Retinal pigment epithelial cell (primary cell): ENCODE measurements at regions not wholly inside any gene's neighbourhood (a gene's known extent, or its start where the extent isn't known, plus 50 kb on each side); places are given as distances from the start of the nearest gene placed in this dataset.

Source experiments
- DNase-seq: peaks from one replicate; pipeline ENCODE4 v3.0.0-alpha.2; 2010; ENCODE audit warnings: low read depth
- H3K4me3 ChIP-seq: 2 replicates; pipeline ENCODE4 v1.5.1; 2011; ENCODE audit warnings: mild to moderate bottlenecking, low read length, control low read depth, moderate library complexity
- CTCF ChIP-seq: conservative IDR thresholded peaks from 2 replicates; pipeline ENCODE4 v1.5.1; 2011; ENCODE audit warnings: low read depth, low read length, control low read depth, inconsistent platforms

- H3K4me3 ChIP-seq = no peak overlapping the region
- no peak for TF ChIP-seq CTCF
- no peak for DNase-seq
These were observed 147.6 kb upstream of the HS3ST3A1 start for GRCh38 chr17:13749166-13749890.

- DNase-seq = no peak
- no peak for TF ChIP-seq CTCF
- H3K4me3 ChIP-seq = no peak overlapping the region
These were observed 148.1 kb upstream of the HS3ST3A1 start for GRCh38 chr17:13749891-13750235.

GRCh38 chr17:13750816-13751793 lies 149.4 kb upstream of the HS3ST3A1 start:
- TF ChIP-seq CTCF = no peak
- no peak for DNase-seq
- no peak overlapping the region for H3K4me3 ChIP-seq

GRCh38 chr17:13753154-13753553 lies 151.4 kb upstream of the HS3ST3A1 start:
- no peak overlapping the region for H3K4me3 ChIP-seq
- no peak for TF ChIP-seq CTCF

GRCh38 chr17:13753771-13754170 lies 152.0 kb upstream of the HS3ST3A1 start:
- no peak overlapping the region for H3K4me3 ChIP-seq
- TF ChIP-seq CTCF = no peak
- DNase-seq = no peak

More at GRCh38 chr17:13753154-13753553, 151.4 kb upstream of the HS3ST3A1 start:
- no peak for DNase-seq

GRCh38 chr17:13755851-13756250 lies 154.1 kb upstream of the HS3ST3A1 start:
- H3K4me3 ChIP-seq = no peak overlapping the region
- DNase-seq = no peak
- TF ChIP-seq CTCF = no peak

- no peak overlapping the region for H3K4me3 ChIP-seq
- no peak for TF ChIP-seq CTCF
- DNase-seq = no peak
These were observed 155.0 kb upstream of the HS3ST3A1 start for GRCh38 chr17:13756763-13757162.
